Prostate gland (tissue), 2 donors: ENCODE measurements at regions not wholly inside any gene's neighbourhood (a gene's known extent, or its start where the extent isn't known, plus 50 kb on each side); places are given as distances from the start of the nearest gene placed in this dataset.

ENCODE experiments used
- DNase-seq: peaks from one replicate; pipeline ENCODE4 v3.0.0-alpha.2; 2019; ENCODE audit warnings: low spot score
- H3K27ac ChIP-seq, 2 donors: fragments of 200-600 bp; sonication (generic); 2 replicates each; pipeline ENCODE4 v1.5.1; 2017 to 2019
- H3K27me3 ChIP-seq: fragments of 200-600 bp; sonication (generic); replicated peaks from 2 replicates; pipeline ENCODE4 v1.5.1; 2019; ENCODE audit not compliant: insufficient read depth
- H3K36me3 ChIP-seq, 2 donors: fragments of 200-600 bp; sonication (generic); 1 replicate in 1 of 2; 2 replicates in 1 of 2; pipeline versions ENCODE4 v1.5.1 to v1.8.1; 2017 to 2019
- H3K4me1 ChIP-seq: fragments of 200-600 bp; sonication (generic); replicated peaks from 2 replicates; pipeline ENCODE4 v1.5.1; 2019
- H3K4me3 ChIP-seq, 2 donors: fragments of 200-600 bp; sonication (generic); 2 replicates each; pipeline ENCODE4 v1.5.1; 2017 to 2019
- H3K9me3 ChIP-seq: fragments of 200-600 bp; sonication (generic); 2 replicates; pipeline ENCODE4 v1.5.1; 2017
- POLR2A ChIP-seq: fragments of 450-650 bp; IDR thresholded peaks from one replicate; pipeline ENCODE4 v1.6.1; 2016; ENCODE audit warnings: antibody characterized with exemption, mild to moderate bottlenecking
- POLR2AphosphoS5 ChIP-seq: sonication (generic); formaldehyde crosslinking; IDR thresholded peaks from one replicate; pipeline ENCODE4 v1.6.1; 2017; ENCODE audit warnings: antibody characterized with exemption
- WGBS: methylation state at CpG from one replicate; pipeline ENCODE4 v1.1.5; 2018; 5-methylcytosine and 5-hydroxymethylcytosine counted together
- intact Hi-C: fragments of 100-400 bp; cut with DNase I; formaldehyde crosslinking; loops from one replicate; pipeline ENCODE4 v1.14.2; 2022
- TF ChIP-seq, protein P1 (sequence below), 4 experiments: fragments of 200-600 bp in 2 of 4; fragments of 450-650 bp in 2 of 4; sonication (generic) in 2 of 4; IDR thresholded peaks; 1 replicate in 3 of 4; 2 replicates in 1 of 4; pipeline ENCODE4 v1.5.1; 2016 to 2019; ENCODE audit warnings: antibody characterized with exemption in 4 of 4, mild to moderate bottlenecking in 2 of 4, moderate library complexity in 2 of 4

DNA sequence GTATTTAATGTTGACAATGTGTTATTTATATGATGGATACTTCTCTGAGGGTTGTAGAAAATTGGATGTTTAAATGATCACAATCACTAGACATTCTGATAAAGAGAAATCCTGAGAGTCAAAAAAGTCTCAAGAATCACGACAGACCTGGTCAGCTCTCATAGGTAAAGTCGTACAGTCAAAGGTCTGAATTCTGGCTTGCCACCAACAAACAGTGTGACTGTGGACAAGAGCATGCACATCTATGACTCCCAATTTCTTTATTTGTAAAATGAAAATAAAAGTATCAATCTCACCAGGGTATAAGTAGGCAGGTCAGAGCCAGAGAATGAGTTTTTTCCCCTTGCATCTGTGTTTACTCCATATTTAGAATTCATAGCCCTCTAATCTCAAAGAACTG is 556.7 kb downstream of the FAM181B start:
- no peak for TF ChIP-seq POLR2A
- no peak for TF ChIP-seq POLR2AphosphoS5
- TF ChIP-seq, protein P1, sequence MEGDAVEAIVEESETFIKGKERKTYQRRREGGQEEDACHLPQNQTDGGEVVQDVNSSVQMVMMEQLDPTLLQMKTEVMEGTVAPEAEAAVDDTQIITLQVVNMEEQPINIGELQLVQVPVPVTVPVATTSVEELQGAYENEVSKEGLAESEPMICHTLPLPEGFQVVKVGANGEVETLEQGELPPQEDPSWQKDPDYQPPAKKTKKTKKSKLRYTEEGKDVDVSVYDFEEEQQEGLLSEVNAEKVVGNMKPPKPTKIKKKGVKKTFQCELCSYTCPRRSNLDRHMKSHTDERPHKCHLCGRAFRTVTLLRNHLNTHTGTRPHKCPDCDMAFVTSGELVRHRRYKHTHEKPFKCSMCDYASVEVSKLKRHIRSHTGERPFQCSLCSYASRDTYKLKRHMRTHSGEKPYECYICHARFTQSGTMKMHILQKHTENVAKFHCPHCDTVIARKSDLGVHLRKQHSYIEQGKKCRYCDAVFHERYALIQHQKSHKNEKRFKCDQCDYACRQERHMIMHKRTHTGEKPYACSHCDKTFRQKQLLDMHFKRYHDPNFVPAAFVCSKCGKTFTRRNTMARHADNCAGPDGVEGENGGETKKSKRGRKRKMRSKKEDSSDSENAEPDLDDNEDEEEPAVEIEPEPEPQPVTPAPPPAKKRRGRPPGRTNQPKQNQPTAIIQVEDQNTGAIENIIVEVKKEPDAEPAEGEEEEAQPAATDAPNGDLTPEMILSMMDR (IDR thresholded peaks at IDR 0.05) = no peak
- intact Hi-C loops = no loop called here
- no peaks in the 10 kb centered on the region for H3K36me3 ChIP-seq
- H3K27me3 ChIP-seq = no peaks in the 10 kb centered on the region
- no peaks in the 10 kb centered on the region for H3K9me3 ChIP-seq
- no peak overlapping the region for H3K4me3 ChIP-seq
- H3K27ac ChIP-seq = no peak overlapping the region
- DNase-seq = no peak
- 73% methylated on average over 2 of the region's 2 CpGs for WGBS
- no peaks in the 10 kb centered on the region for H3K4me1 ChIP-seq

DNA sequence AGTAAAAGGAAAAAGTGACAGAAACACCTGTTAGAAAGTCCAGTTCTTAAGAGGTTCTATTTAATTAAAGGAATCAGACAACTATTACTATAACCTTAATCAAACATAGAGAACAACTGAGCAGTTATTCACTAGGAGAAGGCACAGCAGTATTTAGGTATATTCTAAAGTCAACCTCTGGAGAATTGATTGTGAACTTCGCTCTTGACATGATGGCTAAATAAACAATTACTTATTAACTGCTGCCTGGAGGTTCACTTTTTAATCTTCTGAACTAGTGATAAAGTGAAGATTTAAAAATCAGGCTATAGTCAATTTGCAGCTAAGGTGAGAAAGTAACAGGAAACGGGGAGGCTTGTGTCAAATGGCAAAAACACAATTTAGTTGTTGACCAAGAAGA is 557.3 kb downstream of the FAM181B start:
- no peaks in the 10 kb centered on the region for H3K36me3 ChIP-seq
- DNase-seq = no peak
- intact Hi-C loops = no loop called here
- H3K27me3 ChIP-seq = no peaks in the 10 kb centered on the region
- no peaks in the 10 kb centered on the region for H3K4me1 ChIP-seq
- no peak overlapping the region for H3K4me3 ChIP-seq
- WGBS = 53% methylated on average over 2 of the region's 2 CpGs
- no peak overlapping the region for H3K27ac ChIP-seq
- no peaks in the 10 kb centered on the region for H3K9me3 ChIP-seq
- TF ChIP-seq POLR2AphosphoS5 = no peak
- TF ChIP-seq, protein P1 (IDR thresholded peaks at IDR 0.05) = no peak

DNA sequence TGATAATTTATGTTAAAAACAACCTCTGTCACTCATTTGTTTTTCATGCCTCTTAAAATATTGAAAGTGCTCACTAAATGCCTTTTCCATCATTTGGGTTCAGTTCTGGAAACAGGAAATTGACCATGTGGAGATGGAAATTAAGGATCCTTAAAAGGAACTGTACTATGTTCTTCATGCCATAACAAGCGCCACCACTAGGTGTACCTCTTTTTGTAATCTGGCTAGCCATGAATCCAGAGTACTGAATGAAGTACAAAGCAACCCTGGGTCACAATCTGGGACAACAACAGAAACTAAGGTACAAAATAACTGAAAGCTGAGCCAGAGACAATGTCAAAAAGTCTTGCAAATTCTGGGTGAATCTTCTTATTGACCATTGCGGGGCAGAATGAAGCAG is 559.1 kb downstream of the FAM181B start:
- H3K27me3 ChIP-seq = no peaks in the 10 kb centered on the region
- H3K27ac ChIP-seq = no peak overlapping the region
- intact Hi-C loops = no loop called here
- WGBS = 84% methylated on average over 2 of the region's 2 CpGs
- no peaks in the 10 kb centered on the region for H3K36me3 ChIP-seq
- no peaks in the 10 kb centered on the region for H3K4me1 ChIP-seq
- DNase-seq = no peak
- TF ChIP-seq POLR2AphosphoS5 = no peak
- TF ChIP-seq, protein P1 (IDR thresholded peaks at IDR 0.05) = peak in 1 of 4 experiments; percentile 16
- no peaks in the 10 kb centered on the region for H3K9me3 ChIP-seq
- no peak overlapping the region for H3K4me3 ChIP-seq

DNA sequence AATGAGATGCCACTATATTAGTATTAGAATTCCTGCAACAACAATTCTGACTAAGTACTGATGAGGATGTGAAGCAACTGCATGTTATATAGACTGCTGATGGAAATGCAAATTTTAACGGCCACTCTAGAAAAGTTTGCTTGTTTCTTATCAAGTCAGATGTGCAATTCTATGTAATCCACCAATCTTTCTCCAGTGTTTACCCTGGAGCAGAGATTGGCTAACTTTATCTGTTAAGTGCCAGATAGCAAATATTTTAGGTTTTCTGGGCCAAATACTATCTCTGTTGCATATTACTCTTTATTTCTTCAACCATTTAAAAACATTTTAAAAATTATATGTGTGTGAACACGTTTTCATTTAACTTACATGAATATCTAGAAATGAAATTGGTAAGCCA is 586.9 kb downstream of the FAM181B start:
- Histone ChIP-seq H3K9me3 (no peaks in the 10 kb centered on the region), H3K36me3 (no peaks in the 10 kb centered on the region)
- intact Hi-C loops = no loop called here

GRCh38 chr11:82118946-82119345 is 614.7 kb downstream of the FAM181B start:
- intact Hi-C loops = no loop called here
- H3K27me3 ChIP-seq = no peaks in the 10 kb centered on the region
- DNase-seq = no peak
- whole genome bisulfite sequencing = 81% methylated on average over 5 of the region's 5 CpGs
- no peaks in the 10 kb centered on the region for H3K9me3 ChIP-seq
- TF ChIP-seq, protein P1 (IDR thresholded peaks at IDR 0.05) = no peak
- TF ChIP-seq POLR2A (no peak), POLR2AphosphoS5 (no peak)
- H3K4me3 ChIP-seq = no peak overlapping the region
- no peak overlapping the region for H3K27ac ChIP-seq
- H3K4me1 ChIP-seq = no peaks in the 10 kb centered on the region
- H3K36me3 ChIP-seq = no peaks in the 10 kb centered on the region

More for the DNA sequence above, 586.9 kb downstream of the FAM181B start:
- no peaks in the 10 kb centered on the region for H3K4me1 ChIP-seq
- no peak overlapping the region for H3K27ac ChIP-seq
- TF ChIP-seq POLR2A (no peak), POLR2AphosphoS5 (no peak)
- TF ChIP-seq, protein P1 (IDR thresholded peaks at IDR 0.05) = no peak
- H3K27me3 ChIP-seq = no peaks in the 10 kb centered on the region
- no peak for DNase-seq
- H3K4me3 ChIP-seq = no peak overlapping the region
- 49% methylated on average over 2 of the region's 2 CpGs for WGBS
